ENCODE measurements at regions not wholly inside any gene's neighbourhood (a gene's known extent, or its start where the extent isn't known, plus 50 kb on each side); places are given as distances from the start of the nearest gene placed in this dataset.

DNA sequence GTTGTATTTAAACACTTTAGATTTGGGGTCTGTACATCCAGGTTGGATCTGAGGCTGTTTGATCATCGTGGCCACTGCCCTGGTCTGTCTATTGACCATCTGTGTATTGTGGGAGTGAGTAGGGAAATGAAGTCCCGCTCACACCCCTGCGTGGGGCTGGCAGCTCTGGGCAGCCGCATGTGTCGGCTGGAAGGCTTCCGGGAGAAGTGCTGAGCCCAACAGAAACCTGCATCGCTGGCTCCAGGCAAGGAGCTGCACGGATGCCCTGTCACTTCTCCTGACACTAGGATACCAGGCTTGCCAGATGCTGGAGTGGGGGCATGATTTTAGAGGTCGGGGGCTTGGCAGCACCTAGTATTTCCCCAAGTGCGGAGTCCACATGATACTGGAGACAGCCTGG, 93.6 kb downstream of the PHETA1 start:
- no peak for DNase-seq (ENCODE audit: low read depth)
- no peak for TF ChIP-seq CTCF (IDR thresholded peaks at IDR 0.05; ENCODE audit: control insufficient read depth, extremely low read depth, insufficient read depth)
- H3K4me3 ChIP-seq (ENCODE audit: low read depth, low read length) = no peak overlapping the region

DNA sequence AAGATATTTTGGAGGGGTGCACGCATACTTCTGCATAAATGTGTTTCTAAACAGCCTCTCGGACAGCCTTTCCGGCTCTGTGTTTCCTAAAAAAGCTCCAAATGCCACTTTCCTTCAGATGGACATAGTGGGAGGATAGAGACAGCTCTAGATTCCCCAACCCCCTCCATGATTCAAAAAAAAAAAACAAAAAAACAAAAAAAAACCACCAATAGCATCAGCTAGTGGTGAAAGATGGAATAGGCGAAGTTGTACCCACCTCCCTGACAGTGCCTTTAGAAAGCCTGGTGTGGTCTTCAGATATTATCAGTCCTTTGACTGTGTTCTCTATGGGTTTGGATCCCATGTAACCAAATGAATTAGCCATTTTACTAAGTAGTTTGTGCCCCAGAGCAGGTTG, 94.1 kb downstream of the PHETA1 start:
- H3K4me3 ChIP-seq (ENCODE audit: low read depth, low read length) = no peak overlapping the region
- TF ChIP-seq CTCF (IDR thresholded peaks at IDR 0.05; ENCODE audit: control insufficient read depth, extremely low read depth, insufficient read depth) = peak; percentile 34; the same call in 1 of the 2 replicates
- DNase-seq (ENCODE audit: low read depth) = no peak

DNA sequence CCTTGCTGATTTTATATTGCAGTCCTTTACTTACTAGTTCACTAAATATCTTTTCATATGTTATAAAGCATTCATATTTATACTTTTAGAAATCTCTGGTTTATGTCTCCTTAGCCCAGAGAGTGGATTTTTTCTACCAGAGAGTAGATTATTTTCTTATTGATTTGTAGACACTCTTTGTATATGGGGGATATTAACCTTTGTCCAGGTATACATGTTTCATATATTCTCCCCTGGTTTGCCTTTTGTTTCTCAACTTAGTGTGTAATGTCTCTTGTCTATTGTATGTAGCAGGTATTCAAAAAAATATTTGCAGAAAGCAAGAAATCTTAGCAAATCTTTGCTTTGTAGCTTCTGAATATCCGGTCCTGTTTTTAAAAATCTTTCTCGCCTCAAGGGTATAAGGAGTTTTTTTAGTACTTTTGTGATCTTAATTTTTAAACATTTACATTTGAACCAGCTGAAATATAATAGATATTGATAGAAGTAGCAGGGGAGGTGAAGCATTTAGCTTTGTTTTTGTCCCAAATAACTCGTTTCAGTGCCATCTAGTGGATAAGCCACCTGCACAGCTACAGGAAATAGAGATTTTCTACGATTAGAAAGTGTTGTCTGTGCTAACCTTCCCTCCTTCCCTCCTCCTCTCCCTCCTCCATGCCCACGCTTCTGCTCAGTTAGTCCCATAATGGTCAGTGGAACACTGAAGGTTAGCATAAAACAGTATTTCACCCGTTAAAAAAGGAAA, 97.0 kb downstream of the PHETA1 start:
- H3K4me3 ChIP-seq (ENCODE audit: low read depth, low read length) = no peak overlapping the region
- DNase-seq (ENCODE audit: low read depth) = no peak
- peak; percentile 44; the same call in 1 of the 2 replicates for TF ChIP-seq CTCF (IDR thresholded peaks at IDR 0.05; ENCODE audit: control insufficient read depth, extremely low read depth, insufficient read depth)

- no peak for DNase-seq (ENCODE audit: low read depth)
- no peak overlapping the region for H3K4me3 ChIP-seq (ENCODE audit: low read depth, low read length)
- no peak for TF ChIP-seq CTCF (IDR thresholded peaks at IDR 0.05; ENCODE audit: control insufficient read depth, extremely low read depth, insufficient read depth)
Measured at GRCh38 chr12:111270774-111271173, 98.1 kb downstream of the PHETA1 start.

DNA sequence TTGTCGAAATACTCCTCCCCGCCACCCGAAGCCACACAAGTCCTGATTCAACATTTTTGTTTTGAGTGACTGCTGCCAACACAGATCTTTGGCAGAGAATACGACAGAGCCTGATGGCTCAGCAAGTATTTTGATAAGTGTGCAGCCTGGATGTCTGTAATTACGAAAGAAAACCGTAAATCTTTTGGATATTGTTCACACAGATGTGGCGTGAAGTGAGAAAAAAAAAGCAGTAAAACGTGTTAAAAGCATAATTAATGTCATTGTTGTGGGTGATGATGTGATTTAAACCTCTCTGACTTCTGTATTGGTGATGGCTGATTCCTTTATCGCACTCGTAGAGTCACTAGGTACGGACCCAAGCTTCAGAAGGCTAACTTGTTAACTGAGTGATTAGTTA, 98.7 kb downstream of the PHETA1 start:
- no peak for DNase-seq (ENCODE audit: low read depth)
- no peak overlapping the region for H3K4me3 ChIP-seq (ENCODE audit: low read depth, low read length)
- TF ChIP-seq CTCF (IDR thresholded peaks at IDR 0.05; ENCODE audit: control insufficient read depth, extremely low read depth, insufficient read depth) = no peak

DNA sequence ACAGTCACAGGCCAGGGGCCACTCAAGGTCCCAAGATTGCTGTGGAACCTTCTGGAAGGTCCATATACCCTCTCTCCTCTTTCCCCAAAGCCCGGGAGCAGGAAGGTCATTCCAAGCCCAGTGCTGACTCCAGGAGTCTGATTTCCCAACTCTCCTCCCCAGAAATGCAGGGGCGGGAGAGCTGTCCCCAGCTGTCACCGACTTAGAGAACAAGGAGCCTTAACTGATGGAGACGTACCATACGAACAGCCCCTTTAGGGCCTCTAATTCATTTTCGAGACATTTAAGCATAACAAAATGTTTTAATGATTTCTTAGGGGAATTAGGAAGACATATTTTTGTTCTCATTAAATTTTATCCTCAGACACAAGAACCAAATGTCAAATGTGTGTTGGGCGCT, 99.2 kb downstream of the PHETA1 start:
- TF ChIP-seq CTCF (IDR thresholded peaks at IDR 0.05; ENCODE audit: control insufficient read depth, extremely low read depth, insufficient read depth) = no peak

More for the DNA sequence above, 99.2 kb downstream of the PHETA1 start:
- no peak for DNase-seq (ENCODE audit: low read depth)
- H3K4me3 ChIP-seq (ENCODE audit: low read depth, low read length) = no peak overlapping the region
